ENCODE measurements at regions not wholly inside any gene's neighbourhood (a gene's known extent, or its start where the extent isn't known, plus 50 kb on each side); places are given as distances from the start of the nearest gene placed in this dataset.
"Not testable (repeated sequence)": the region's sequence is repeated elsewhere in the genome, so short reads cannot be mapped to it uniquely, and the experiment has no call there.

DNA sequence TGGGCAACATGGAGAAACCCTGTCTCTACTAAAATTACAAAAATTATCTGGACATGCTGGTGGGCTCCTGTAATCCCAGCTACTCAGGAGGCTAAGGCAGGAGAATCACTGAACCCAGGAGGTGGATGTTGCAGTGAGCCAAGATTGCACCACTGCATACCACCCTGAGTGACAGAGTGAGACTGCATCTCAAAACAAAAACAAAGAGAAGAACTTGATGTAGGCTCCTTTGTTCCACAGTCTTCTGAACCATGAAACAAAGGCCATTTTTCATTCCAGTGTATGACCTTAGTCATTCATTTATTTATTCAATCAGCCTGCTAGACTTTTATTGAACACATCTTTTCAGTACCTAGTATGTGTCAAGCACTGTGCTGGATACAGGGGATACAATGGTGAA is 369.6 kb downstream of the FAT3 start:
- in situ Hi-C loops (cut with MboI; ENCODE audit: low sequenced_read_pairs): no loop called here

DNA sequence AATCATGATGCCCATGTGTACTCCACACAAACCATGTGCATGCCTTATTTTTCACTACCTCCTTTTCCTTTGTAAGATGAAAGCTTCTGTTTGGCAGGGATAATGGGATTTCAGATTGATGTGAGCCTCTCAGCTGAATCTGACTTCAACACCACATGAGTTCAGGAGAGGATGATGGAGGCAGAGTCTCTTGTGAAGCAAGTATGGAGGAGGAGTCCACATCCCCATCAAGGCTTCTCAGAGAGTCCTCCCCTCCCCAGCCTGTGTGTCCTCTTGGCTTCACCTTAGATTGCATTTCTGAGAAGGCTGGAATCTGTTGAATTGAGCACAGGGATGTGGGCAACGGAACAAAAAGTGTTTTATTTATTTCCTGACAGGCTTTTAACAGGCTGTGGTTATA is 370.4 kb downstream of the FAT3 start:
- in situ Hi-C loops (cut with MboI; ENCODE audit: low sequenced_read_pairs): no loop called here

DNA sequence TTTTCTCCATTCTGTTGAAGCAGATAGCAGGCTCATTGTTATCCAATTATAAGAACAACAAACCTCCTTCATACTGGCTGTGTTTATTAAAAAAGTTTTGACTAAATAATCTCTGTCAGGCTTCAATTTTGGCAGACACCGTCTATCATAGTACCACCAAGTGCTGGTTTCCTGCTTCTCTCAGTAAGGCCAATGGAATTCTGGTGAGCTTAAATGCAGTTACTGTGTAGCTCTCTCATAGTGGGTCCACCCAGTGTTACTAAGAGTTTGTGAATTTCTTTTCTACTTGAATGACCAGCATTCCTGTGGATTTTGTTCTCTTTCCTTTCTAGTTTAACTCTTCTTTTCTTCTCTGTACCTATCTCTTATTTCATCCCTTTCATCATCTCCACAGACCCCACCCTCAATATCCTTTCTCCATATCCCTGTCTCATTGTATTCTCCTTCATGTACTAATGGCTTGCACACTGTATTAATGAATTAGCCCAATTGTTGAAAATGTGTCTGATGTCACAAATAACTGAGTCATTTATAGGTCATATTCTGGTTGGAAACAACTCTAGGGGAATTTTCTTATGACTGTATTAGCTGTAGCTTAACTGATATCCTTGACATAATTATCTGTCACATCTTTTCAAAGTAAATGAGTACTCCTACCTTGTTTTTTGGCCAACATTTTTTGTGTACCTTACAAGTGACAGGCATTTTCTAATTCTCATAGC is 372.1 kb downstream of the FAT3 start:
- in situ Hi-C loops (cut with MboI; ENCODE audit: low sequenced_read_pairs): no loop called here

DNA sequence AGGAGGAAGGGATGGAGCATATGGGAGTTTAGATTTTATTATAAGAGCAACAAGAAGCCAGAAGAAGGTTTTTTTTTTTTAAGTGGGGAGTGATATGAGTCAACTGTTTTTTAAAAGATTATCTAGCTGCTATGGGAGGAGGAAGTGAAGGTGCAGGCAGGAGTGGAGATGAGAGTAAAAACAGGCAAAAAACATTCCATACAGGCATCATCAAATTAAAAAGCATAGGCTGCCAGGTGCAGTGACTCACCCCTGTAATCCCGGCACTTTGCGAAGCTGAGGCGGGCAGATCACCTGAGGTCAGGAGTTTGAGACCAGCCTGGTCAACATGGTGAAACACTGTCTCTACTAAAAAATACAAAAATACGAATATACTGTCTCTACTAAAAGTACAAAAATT is 368.4 kb upstream of the MTNR1B start:
- in situ Hi-C loops (cut with MboI; ENCODE audit: low sequenced_read_pairs): no loop called here

DNA sequence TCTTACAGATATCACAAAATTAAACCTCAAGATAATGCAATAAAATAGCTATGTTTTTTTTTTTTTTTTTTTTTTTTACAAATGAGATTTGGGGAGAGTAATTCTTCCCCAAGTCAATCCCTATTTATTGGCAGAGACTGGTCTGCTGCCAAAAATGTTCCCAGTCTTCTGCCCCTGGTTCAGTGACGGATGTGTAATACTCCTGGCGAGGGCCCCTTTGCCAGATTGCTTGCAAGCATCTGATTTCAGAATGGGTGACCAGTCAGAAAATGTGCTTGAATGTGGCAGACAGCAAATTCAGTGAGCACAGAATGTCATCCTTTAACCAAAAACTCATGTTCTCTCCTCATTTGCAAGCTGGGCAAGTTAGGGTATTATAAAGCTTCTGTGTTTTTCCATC is 363.8 kb upstream of the MTNR1B start:
- in situ Hi-C loops (cut with MboI; ENCODE audit: low sequenced_read_pairs): no loop called here

DNA sequence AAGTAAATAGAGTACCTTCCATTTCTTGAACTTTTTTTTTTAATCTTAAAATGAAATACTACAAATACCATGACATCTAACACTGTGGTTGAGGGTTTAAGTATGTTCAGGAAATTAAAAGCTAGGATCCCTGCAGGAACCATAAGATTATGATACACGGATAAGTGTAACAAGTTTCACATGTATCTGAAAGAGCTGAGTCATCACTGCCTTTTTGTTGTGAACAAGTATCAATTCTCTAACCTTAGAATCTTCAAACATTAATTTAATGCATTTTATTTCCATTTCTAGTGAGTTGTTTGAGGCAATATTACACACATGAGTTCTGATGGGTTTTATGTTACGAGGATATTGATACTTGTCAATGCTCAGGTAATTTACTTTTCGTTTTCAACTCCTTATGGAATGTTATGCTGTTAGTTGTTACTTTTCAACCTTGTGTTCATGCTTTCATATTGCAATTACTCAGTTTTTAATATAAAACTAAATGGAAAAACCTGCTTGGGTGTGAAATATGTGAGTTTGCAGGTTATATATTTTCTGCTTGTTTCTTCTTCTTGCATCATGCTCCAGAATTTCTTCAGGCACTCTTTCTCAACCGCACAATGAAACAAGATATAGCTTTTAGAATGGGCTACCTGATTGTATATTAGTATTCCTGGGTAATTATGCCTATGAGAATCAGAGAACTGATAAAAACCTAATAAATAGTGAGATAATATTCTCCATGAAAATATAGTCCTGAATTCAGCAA is 361.3 kb upstream of the MTNR1B start:
- in situ Hi-C loops (cut with MboI; ENCODE audit: low sequenced_read_pairs): no loop called here

DNA sequence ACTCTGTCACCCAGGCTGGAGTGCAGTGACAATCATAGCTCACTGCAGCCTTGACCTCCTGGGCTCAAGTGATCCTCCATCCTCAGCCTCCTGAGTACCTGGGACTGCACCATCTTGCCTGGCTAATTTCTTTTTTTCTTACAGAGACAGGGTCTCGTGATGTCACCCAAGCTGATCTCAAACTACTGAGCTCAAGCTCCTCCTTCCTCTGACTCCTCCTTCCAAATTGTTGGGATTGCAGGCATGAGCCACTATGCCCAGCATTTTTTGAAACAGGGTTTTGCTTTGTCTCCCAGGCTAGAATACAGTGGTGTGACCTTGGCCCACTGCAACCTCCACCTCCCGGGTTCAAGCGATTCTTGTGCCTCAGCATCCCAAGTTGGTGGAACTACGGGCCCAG is 358.3 kb upstream of the MTNR1B start:
- in situ Hi-C loops (cut with MboI; ENCODE audit: low sequenced_read_pairs): no loop called here

DNA sequence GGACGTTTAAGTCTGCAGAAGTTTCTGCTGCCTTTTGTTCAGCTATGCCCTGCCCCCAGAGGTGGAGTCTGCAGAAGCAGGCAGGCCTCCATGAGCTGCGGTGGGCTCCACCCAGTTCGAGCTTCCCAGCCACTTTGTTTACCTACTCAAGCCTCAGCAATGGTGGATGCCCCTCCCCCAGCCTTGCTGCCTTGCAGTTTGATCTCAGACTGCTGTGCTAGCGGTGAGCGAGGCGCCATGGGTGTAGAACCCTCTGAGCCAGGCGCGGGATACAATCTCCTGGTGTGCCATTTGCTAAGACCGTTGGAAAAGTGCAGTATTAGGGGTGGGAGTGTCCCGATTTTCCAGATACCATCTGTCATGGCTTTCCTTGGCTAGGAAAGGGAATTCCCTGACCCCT is 351.4 kb upstream of the MTNR1B start:
- in situ Hi-C loops (cut with MboI; ENCODE audit: low sequenced_read_pairs): not testable (repeated sequence)

DNA sequence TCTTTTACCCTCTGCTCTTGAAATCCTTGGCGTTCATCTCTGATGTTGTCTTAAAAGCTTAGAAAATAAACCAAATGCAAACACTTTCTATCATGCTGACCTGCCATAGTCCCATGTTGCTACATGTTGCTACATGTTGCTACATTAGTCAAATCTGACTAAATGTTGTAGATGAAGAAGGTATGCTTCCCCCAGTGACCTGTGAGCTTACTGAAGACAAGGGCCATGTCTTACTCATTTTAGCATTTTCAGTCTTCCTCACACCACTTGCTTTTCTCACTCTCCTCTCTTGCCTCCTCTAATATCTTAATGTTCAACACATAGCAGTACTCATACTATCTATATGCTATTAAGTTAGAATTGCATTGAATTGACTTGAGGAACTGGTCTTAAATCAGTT is 346.4 kb upstream of the MTNR1B start:
- in situ Hi-C loops (cut with MboI; ENCODE audit: low sequenced_read_pairs): no loop called here

DNA sequence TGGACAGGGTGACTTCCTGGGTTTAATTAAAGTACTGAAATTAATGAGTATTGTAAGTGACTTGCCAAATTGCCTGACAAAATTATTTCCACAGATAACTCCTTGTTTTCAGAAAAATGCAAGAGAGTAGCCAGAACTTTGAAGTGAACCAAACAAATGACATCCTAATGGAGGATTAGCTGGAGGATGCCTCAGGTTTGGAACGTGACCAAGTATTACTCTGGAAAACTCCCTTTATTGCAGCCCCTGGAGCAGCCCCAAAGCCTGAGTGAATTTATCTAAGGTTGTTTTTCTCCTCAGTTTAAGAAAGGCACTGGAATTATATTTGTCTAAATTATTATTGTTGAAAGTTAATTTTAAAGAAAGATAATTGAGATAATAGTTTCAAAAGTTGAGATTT is 343.6 kb upstream of the MTNR1B start:
- in situ Hi-C loops (cut with MboI; ENCODE audit: low sequenced_read_pairs): no loop called here

DNA sequence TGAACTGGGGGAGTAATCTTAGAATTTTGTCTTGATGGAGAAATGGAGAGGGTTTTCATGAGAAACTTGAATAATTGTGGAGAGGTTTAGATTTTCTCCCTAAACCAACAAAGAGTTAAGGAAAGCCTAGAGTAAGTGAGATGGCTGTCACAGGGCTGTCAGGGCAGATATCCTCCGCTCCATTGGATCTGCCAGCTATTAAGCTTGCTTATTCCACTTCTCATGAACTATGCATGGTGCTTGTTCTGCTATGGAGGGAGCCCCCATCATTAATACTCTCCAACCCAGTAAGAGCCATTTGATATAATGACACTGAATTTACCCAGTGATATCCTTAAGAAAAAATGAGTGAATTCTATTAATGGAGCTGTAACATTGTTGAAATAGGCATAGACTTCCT is 342.8 kb upstream of the MTNR1B start:
- in situ Hi-C loops (cut with MboI; ENCODE audit: low sequenced_read_pairs): no loop called here

DNA sequence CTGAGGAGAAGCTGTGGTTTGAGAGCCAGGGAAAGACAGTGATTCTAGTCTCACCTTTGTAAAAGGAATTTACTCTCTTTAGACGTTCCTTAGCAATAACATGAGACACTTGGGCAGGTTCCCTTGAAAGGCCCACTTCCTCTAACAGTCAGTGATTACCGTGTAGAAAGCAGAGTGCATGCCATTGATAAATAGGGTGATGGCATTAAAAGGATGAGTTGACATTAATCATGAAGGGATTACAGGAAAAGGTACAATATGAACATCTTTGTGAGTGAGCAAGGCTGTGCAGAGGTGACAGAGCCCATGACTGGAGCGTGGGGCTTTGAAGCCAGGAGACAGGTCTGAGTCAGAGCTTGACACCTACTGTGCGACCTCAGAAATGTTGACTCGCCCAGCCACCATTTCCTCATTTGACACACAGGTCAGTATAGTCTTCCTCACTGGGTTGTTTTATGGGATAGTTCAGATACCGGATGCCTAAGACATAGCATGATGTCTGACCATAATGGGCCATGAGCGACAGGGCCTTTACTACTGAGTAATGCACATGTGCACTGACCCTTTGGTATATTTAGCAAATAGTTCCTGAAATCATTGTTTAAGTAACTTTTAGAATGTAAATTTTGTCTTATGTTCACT is 341.7 kb upstream of the MTNR1B start:
- in situ Hi-C loops (cut with MboI; ENCODE audit: low sequenced_read_pairs): no loop called here

DNA sequence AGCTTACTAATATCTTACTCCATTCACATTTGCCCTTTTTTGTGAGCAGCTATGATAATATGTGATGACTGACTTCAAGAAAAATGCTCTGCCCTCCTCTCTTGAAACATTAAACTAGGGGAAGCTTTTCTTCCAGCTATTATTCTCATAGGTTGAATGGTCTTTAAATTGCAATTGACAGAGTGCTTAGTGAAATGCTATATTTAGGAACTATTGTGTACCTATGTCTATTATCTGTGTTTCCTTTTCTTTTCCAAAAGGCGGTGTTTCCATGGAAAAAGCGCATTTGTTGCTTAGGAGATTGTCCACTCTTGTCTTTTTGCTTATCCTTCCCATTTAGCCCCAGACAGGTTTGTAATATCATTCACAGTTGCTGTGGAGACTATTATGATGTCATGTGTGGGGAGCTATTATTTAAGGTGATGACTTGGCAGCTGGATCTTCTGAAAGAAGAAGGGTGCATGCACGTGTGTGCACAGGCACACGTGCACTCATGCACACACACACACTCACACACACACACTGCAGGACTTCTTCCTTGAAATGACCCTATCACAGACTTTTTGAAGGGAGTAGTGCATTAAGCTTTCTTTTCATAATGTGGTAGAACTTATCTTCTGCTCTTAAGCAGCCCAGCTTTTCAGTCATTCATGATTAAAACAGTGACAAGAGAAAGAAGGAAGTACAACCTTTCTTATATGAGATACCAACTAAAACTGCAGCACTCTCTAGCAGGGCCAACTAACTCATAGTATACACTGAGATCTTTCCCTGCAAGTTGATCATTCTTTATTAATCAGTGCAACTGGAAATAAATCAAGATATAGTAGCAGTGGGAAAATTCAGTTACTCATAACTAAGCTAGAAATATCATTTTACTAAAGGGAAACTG is 340.8 kb upstream of the MTNR1B start:
- in situ Hi-C loops (cut with MboI; ENCODE audit: low sequenced_read_pairs): no loop called here

DNA sequence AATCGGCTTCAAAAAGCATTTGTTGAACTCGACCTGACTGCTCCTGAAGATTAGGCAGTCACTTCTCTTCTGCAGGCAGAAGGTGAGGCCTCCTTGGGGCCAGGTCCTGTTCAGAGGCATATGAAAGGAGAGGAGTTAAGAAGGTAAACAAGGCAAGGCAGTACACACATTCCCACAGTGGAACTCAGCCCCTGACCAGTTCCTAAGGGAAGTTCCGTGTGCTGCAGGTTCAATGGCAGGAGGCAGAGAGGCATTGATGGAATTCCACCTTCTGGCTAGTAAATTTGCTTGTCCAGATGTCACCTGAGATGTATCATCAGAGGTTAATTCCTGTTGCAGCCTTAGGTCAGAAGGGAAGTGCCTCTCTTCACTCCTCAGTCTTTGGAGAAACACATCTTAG is 337.0 kb upstream of the MTNR1B start:
- in situ Hi-C loops (cut with MboI; ENCODE audit: low sequenced_read_pairs): no loop called here

DNA sequence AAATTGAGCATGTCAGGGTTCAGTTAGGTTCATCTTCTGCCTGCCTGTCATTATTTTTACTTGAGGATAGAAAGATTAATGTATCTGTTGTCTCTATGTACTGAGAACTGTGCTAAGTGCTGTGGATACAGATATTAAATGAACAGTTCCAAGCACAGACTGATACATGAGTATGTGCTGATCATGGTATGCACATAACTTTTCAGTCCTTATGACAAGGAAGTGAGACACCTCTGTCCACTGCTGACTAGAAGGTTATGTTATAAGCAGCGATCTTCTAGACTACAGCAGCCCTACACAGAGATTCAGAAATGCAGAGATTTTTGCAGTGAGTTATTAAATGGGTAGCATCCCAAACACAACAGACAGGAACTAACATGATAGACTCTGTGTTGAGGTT is 335.6 kb upstream of the MTNR1B start:
- in situ Hi-C loops (cut with MboI; ENCODE audit: low sequenced_read_pairs): no loop called here

DNA sequence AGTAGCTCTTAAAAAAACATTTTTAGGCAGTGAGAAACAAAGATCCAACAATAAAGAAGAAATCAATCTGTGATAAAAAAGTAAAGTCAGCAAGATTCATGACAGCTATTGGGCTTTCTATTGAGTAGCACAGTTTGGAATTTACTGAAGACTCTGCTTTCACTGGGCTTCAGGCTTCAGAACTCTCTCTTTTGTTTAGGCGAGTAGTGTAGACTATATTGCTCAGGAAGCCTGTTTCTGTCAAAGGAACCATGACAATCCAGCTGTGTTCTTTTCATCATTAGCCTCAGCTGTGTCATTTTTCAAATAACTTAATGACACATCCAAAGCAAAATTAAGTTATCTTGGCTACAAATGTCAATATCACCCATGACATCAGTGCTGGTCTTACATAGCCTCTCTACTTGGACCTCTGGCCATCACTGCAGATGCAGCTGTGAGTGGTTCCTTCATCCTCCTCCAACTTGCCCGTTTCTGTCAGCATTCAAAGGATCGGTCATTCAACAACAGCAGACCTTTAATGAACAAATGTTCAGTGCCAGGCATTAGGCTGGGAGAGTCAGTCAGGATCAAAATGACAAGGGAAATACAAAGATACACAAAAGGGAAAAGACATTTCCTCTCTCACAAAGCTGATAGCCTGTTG is 332.8 kb upstream of the MTNR1B start:
- in situ Hi-C loops (cut with MboI; ENCODE audit: low sequenced_read_pairs): no loop called here

DNA sequence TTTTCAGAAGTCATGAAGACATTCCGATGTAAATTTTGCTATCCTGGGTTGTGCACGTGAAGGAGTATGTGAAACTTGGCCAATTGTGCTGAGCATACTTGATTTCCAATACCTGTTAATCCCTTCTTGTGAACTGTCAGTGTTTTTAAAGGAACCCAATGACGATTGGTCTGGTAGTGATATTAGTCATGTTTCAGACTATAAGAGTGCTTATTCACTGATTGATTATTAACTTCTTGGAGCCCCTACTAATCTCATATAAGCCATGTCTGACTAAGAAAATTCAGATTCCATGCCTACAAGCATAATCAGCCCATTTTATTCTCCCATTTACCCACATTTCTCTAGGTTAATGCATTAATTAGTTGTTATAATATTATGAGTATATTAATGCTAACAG is 330.8 kb upstream of the MTNR1B start:
- in situ Hi-C loops (cut with MboI; ENCODE audit: low sequenced_read_pairs): no loop called here

DNA sequence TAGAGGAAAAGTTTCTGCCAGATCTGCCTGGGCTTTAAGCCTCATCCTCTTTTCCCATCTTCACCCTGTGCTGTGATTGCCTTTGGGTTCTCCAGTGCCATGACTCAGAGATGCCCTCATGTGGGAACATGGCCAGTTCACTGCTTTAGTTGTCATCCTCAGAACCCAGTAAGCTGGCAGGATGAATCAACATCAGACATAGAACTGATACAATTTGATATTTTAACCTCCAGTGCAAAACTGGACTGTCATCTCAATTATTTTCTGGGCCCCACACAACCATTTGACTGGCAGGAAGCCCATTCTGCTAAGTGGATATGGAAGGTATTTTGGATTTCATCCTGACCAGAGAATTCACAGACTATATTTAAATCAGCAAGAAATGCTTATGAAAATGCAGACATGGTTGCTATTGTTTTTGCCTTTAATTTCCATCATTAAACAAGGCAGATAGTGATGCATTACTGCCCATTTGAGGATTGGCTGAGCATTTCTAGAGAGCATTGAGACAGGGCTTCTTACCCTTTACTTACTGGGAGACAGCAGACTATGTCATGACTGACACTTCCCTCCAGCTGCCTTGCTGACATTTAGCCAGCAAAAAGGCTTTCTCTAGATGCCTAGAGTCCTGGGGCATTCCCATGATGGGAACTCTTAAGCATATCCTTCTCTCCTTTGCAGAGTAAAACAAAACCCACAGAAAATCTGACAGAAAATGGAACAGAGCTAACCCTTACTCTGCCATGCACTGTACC is 327.1 kb upstream of the MTNR1B start:
- in situ Hi-C loops (cut with MboI; ENCODE audit: low sequenced_read_pairs): no loop called here

DNA sequence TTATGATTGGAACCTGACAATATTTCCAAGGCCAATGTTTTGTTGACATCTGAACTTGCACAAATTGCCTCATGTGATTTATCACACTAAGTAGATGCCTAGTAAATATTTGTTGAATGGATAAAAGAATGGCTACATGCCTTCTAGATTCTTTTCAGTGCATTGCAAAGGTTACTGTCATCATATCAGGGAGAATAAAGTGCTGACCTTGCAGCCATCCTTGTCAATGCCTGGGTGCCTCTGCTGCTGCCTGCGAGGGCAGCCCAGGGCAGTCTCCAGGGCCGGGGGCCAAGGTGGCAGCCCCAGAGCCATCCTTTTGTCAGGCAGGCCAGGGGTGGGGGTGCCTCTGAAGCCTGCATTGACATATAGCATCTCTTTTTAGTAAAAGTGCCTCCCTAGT is 325.6 kb upstream of the MTNR1B start:
- in situ Hi-C loops (cut with MboI; ENCODE audit: low sequenced_read_pairs): no loop called here

Measured in HL-60/S4 treated with phorbol 12-myristate 13-acetate at 8.2 ng/mL for 4 days and 3 days (cell line).